ENCODE measurements at regions not wholly inside any gene's neighbourhood (a gene's known extent, or its start where the extent isn't known, plus 50 kb on each side); places are given as distances from the start of the nearest gene placed in this dataset.

GRCh38 chr18:26794230-26795101, 71.0 kb downstream of the AQP4 start:
- DNase-seq: no peak

GRCh38 chr18:26792661-26793060, 72.8 kb downstream of the AQP4 start:
- no peak for DNase-seq

- no peak for DNase-seq
Measured at GRCh38 chr18:26791676-26792075, 73.8 kb downstream of the AQP4 start.

- no peak for DNase-seq
Measured at GRCh38 chr18:26784599-26784998, 80.9 kb downstream of the AQP4 start.

GRCh38 chr18:26783170-26783569, 82.3 kb downstream of the AQP4 start:
- no peak for DNase-seq

- DNase-seq: no peak
Measured at GRCh38 chr18:26780520-26781325, 84.8 kb downstream of the AQP4 start.

- no peak for DNase-seq
Measured at GRCh38 chr18:26778054-26778393, 87.5 kb downstream of the AQP4 start.

GRCh38 chr18:26777351-26778053, 88.0 kb downstream of the AQP4 start:
- no peak for DNase-seq

GRCh38 chr18:26772691-26773090, 92.8 kb downstream of the AQP4 start:
- no peak for DNase-seq

- DNase-seq: peak; percentile 24 to 33
Measured at GRCh38 chr18:26771524-26771923, 94.0 kb downstream of the AQP4 start.

GRCh38 chr18:26768385-26768784, 97.1 kb downstream of the AQP4 start:
- no peak for DNase-seq

- DNase-seq: no peak
Measured at GRCh38 chr18:26765498-26765897, 100.0 kb downstream of the AQP4 start.

- no peak for DNase-seq
Measured at GRCh38 chr18:26764586-26764985, 100.9 kb downstream of the AQP4 start.

GRCh38 chr18:26764177-26764576, 101.3 kb downstream of the AQP4 start:
- DNase-seq: no peak

GRCh38 chr18:26763446-26764110, 101.9 kb downstream of the AQP4 start:
- no peak for DNase-seq

GRCh38 chr18:26757263-26758019, 108.1 kb downstream of the AQP4 start:
- no peak for DNase-seq

- DNase-seq: no peak
Measured at GRCh38 chr18:26756556-26756955, 109.0 kb downstream of the AQP4 start.

- peak in 1 of 2 experiments; percentile 4 for DNase-seq
Measured at GRCh38 chr18:26746826-26747475, 118.6 kb downstream of the AQP4 start.

- peak in 1 of 2 experiments; percentile 13 for DNase-seq
Measured at GRCh38 chr18:26746398-26746797, 119.1 kb downstream of the AQP4 start.

GRCh38 chr18:26745288-26746181, 120.0 kb downstream of the AQP4 start:
- DNase-seq: no peak
